NCI-H146 treated with DMSO at 0.1 percent for 48 hours (cell line): ENCODE measurements at regions not wholly inside any gene's neighbourhood (a gene's known extent, or its start where the extent isn't known, plus 50 kb on each side); places are given as distances from the start of the nearest gene placed in this dataset.
"Not testable (repeated sequence)": the region's sequence is repeated elsewhere in the genome, so short reads cannot be mapped to it uniquely, and the experiment has no call there.

Experiments used
- DNase-seq: peaks from one replicate; lab custom pipeline; 2025; ENCODE audit not compliant: unreplicated experiment; lab: John Stamatoyannopoulos, UW

- not testable (repeated sequence) for DNase-seq
These were observed 75.9 kb downstream of the NPIPB11 start for GRCh38 chr16:29330623-29331022.

DNA sequence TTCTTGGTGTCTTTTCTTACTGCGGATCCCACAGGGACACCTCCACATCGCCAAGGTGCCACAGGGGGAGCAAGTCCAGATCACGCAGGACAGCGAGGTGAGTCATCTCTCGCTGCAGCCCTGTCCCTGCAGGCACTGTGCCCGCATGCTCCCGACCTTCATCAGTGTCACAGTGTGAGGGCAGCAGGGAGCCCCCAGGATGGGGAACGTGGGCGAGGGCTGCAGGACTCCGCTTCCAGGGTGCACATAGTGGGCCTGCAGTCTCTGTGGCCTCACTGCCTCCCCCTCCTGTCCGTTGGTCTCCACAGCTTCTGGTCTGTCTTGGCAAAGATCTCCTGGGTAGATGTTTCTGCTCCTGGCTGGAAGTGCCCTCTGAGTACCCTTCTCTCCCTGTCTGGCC lies 78.0 kb downstream of the NPIPB11 start:
- DNase-seq, result not testable (repeated sequence)

- not testable (repeated sequence) for DNase-seq
These were observed 78.7 kb downstream of the NPIPB11 start for GRCh38 chr16:29327631-29328408.

DNA sequence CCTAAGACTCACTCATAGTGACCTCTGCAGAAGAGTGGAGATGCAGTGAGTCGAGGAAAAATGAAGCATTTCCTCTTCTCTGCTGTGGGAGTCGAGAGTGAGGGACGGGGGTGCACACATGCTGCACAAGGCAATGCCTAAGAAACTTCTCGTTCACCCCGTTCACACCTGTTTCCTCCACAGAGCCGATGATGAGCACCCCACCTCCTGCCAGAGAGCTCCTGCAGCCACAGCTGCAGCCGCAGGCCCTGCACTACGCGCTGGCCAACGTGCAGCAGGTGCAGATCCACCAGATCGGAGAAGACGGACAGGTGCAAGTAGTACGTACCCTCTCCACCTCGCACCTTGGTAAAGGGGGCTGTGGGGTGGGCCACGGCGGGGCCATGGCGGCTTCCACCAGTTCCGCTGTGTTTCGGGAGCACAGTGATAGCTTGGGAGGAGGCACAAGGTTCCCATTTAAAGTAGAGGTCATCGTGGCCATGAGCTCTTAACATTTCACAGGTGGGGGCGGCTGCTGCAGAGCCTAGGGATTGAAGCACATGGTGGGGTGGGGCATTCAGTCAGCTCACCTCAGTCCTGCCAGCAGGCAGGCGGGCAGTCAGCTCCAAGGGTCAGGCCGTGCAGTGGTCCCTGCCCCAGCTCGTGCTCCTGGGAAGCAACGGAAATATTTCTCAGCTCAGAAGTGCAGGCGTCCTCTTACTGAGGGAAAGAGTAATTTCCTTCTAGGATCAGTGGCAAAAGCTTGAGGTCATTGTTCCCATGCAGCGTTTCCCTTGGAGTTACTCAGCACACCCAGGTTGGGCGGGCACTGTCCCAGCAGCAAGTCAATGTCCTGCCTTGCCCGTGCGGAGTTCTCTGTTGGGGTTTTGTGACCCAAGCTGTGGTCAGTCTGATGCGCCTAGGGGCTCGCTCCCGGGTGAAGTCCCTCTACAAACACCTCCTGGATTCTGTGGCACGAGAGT lies 80.1 kb downstream of the NPIPB11 start:
- DNase-seq, result not testable (repeated sequence)

DNA sequence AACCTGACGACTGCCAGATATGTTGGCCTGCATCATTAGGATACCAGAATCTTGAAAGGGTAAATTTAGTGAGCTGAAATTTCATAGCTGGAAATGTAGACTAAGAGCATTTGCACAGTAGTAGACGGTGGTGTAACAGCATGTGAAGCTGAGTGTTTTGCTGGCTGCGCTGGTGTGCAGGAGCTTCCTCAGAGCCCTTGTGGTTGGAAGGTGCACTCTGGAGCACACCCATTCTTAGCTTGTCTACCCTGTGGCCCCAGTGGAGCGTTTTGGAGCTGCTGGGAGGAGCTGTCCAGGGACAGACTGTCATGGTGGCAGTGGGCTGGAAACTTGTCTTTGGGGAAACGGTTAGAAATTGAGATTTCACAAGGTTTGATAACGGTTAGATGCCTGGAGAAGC lies 82.8 kb downstream of the NPIPB11 start:
- DNase-seq, result not testable (repeated sequence)

DNA sequence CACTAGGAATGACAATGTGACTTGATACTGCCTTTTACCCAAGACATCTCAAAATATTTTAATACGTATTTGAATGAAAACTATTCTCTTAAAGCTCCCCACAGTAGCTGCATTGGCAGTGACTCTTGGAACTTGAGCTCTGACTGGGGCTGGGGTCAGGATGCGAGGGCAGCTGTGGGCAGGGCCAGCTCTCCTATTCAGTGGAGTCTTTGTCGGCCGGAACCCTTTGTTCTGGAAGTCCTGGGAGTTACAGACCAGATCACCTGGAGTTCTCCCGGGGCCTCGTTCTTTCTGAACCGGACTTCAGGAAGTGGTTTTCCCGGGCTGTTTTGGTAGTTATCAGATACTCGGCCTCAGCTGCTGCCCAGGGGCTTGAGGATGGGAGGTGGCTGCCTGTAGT lies 84.9 kb downstream of the NPIPB11 start:
- no peak for DNase-seq

GRCh38 chr16:29321000-29321393 lies 85.5 kb downstream of the NPIPB11 start:
- DNase-seq, result no peak

- DNase-seq, result no peak
These were observed 86.1 kb downstream of the NPIPB11 start for GRCh38 chr16:29320274-29320999.

DNA sequence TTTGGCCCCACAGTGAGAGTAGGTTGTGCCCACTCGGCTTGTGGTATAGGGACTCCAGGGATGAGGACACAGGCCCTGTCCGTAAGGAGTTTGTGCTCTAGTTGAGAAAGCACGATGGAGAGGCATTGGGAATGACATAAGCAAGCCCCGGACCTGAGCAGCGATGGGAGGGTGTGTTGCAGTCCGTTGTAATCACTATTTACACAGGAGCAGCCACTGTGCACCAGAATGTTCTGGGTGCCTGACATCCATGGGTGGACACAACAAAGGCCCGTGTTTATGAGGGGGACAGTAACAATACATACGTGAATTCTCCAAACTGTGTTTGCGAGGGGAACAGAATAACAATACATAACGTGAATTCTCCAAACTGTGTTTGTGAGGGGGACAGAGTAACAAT lies 86.8 kb downstream of the NPIPB11 start:
- no peak for DNase-seq

GRCh38 chr16:29318561-29318968 lies 87.9 kb downstream of the NPIPB11 start:
- not testable (repeated sequence) for DNase-seq

GRCh38 chr16:29318037-29318436 lies 88.5 kb downstream of the NPIPB11 start:
- DNase-seq, result no peak

DNA sequence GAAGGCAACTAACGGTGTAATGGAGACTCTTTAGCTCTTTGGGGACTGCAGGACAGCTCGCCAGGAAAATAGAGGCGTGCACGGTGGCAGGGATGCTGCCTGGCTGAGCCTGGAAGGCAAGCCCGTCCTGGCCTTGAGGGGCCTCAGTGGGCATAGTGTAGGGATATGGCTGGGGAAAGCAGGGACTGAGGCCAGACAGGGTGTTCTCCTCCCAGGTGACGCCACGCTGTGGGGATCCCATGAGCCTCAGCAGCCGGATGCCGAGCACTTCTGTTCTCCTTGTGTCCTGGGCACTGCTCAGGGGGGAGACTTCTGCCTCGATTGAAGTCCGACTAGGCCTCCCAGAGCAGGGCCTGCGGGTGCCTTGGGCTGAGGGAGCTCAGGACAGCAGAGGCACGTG lies 89.2 kb downstream of the NPIPB11 start:
- DNase-seq, result no peak

DNA sequence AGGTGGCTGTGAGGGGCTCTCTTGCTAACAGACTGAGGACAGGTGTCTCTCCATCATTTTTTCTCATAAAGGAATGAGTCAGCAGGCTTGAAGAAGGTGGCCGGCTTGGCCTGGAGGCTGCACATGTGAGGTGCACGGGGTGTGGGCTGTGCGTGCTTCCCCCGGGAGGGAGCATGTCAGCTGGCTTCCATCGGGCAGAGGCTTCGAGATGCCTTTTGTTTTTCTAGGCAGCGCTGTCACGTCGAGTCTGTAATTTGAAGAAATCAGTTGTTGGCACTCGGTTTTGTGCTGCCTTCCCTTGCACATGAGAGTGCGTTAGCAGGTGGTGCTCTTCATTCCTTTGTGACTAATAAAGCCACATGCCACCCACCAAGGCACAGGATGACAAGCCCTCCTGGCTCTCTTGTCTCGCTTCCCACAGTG lies 89.7 kb downstream of the NPIPB11 start:
- DNase-seq, result no peak

GRCh38 chr16:29315916-29316517 lies 90.5 kb downstream of the NPIPB11 start:
- DNase-seq, result peak; percentile 66

- no peak for DNase-seq
These were observed 91.5 kb downstream of the NPIPB11 start for GRCh38 chr16:29315046-29315445.

DNA sequence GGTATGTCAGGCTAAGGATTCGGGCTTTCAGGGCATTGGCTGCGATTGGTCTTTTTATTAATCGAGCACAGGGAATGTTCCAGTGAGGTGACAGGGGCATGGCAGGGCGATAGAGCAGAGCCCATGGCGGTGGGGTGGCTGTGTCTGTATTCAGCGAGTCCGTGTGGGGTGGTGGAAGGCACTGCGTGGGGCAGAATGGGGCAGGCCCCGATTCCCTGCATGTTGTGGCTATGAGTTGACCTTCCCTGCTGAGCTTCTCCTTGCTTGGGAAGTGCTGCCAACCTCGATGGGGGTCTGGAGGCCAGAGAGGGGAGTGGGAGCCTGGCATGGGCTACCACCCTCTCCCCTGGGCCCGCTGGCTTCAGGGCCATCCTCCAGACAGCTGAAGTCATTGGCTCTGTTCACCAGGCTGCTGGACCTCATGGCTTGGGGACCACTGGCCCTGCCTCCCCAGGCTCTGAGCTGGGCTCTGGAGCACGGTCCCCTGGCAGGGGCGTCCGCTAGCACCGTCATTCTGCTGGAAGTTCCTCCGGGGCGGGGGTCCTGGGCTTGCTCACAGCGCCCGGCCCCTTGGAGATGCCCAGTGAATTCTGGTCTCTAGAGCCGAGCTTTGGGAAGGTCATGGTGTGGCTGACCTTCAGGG lies 92.1 kb downstream of the NPIPB11 start:
- no peak for DNase-seq

DNA sequence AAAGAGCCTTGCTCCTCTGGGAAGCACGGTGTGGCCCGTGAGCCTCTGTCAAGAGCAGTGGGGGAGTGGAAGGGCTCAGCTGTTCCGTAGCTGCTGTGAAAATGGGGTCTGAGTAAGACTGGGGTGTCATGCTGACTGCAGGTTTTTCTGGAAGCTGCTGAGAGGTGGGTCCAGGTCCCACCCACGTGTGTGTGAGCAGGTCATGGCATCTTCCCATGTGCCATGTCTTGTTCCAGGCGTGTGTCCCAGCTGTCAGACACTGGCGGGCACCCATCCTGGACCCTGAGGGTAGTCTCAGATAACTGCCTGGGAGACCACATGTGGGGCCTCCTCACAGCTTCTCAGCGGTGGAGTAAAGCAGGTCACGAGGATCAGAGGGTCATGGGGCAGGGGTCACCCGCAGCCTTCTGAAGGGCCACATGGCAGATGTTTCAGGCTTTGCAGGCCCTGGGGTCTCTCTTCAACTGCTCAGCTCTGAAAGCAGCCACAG lies 92.9 kb downstream of the NPIPB11 start:
- no peak for DNase-seq

DNA sequence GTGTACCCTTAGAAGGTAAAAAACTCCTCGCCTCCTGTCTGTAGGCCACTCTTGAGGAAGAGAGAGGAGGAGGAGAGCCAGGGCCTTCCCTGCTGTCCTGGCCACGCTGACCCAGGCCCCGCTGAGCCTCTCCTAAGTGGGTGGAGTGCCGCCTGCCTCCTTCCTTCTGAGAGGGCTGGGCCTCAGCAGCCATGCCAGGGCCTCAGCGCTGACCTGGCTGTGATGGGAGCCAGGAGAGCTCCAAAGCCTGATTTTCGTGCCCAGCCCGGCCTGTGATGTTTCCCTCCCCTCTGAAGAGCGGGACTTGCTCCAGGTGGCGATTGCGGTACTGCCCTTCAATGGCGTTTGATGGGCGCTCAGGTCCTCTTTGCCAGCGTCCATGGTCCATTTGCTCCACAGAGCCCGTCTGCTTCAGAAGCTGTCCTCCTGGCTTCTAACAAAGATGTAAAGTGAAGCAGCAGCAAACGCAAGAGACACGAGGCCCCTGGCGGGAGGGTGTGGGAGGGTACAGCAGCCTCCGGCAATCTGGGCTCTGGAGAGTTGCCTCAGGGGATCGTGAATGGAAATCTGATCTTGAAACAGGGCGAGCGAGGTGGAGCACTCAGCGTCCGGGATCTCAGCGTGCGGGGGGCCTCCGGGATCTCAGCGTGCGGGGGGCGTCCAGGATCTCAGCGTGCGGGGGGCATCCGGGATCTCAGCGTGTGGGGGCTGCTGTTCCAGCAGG lies 93.5 kb downstream of the NPIPB11 start:
- peak; percentile 68 for DNase-seq

GRCh38 chr16:29312345-29312675 lies 94.2 kb downstream of the NPIPB11 start:
- DNase-seq, result not testable (repeated sequence)
